Lower leg skin (tissue), 4 donors: ENCODE measurements at regions not wholly inside any gene's neighbourhood (a gene's known extent, or its start where the extent isn't known, plus 50 kb on each side); places are given as distances from the start of the nearest gene placed in this dataset.

ENCODE experiments used
- DNase-seq, 2 donors: peaks; one replicate each; pipeline ENCODE4 v3.0.0-alpha.2; 2019; ENCODE audit warnings: low spot score in 2 of 2
- H3K4me3 ChIP-seq: fragments of 200-600 bp; sonication (generic); 2 replicates; pipeline ENCODE4 v1.5.1; 2017; ENCODE audit warnings: mild to moderate bottlenecking, low read depth; ENCODE audit not compliant: poor library complexity, severe bottlenecking
- POLR2A ChIP-seq, 2 donors: fragments of 450-650 bp; IDR thresholded peaks; one replicate each; pipeline ENCODE4 v1.6.1; 2016 to 2017; ENCODE audit warnings: antibody characterized with exemption in 2 of 2, mild to moderate bottlenecking in 1 of 2, moderate library complexity in 1 of 2
- WGBS, 2 donors: methylation state at CpG; one replicate each; pipeline ENCODE4 v1.1.5; 2018; 5-methylcytosine and 5-hydroxymethylcytosine counted together
- intact Hi-C: fragments of 100-400 bp; cut with DNase I; formaldehyde crosslinking; loops from one replicate; pipeline ENCODE4 v1.15.0; 2023; ENCODE audit warnings: low total_unique reads
- TF ChIP-seq, protein P1 (sequence below), 3 donors: fragments of 450-650 bp; IDR thresholded peaks; one replicate each; pipeline ENCODE4 v1.5.1; 2016; ENCODE audit warnings: antibody characterized with exemption in 3 of 3, mild to moderate bottlenecking in 3 of 3, moderate library complexity in 2 of 3

DNA sequence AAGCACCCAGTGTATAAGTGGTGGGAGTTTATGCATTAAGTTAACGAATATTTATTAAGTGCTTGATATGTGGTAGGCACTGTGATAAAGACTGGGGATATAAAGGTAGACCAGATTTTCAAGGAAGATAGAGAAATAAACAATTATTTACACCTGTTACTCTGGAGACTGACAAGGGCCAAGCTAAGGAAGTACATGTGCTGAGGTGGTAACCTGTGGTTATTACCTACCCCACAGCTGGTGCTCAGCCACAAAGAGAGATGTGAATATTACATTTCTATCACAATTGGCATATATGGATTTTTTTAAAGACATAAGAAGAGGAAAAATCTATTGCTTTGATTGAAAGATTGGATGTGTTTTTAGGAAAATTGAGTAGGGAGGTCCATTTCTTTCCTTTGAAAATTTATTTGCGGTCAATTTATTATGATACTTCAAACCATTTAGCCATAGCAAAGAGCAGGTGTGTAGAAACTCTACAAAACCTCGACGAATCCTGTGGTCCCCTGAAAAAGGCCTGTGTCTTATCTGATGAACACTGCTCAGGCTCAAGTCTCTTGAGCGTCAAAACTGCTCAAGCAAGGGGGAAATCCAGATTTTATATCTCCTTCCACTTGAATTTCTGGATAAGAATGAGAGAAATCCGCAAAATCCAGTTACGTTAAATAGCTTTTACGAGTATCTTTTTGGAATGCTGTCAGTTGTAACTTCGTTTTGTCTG, 217.7 kb upstream of the HAND2 start:
- no peak overlapping the region for H3K4me3 ChIP-seq
- WGBS, 2 donors = 76 to 78% methylated on average over 9 of the region's 9 CpGs
- intact Hi-C loops = no loop called here
- DNase-seq = no peak
- TF ChIP-seq, protein P1, sequence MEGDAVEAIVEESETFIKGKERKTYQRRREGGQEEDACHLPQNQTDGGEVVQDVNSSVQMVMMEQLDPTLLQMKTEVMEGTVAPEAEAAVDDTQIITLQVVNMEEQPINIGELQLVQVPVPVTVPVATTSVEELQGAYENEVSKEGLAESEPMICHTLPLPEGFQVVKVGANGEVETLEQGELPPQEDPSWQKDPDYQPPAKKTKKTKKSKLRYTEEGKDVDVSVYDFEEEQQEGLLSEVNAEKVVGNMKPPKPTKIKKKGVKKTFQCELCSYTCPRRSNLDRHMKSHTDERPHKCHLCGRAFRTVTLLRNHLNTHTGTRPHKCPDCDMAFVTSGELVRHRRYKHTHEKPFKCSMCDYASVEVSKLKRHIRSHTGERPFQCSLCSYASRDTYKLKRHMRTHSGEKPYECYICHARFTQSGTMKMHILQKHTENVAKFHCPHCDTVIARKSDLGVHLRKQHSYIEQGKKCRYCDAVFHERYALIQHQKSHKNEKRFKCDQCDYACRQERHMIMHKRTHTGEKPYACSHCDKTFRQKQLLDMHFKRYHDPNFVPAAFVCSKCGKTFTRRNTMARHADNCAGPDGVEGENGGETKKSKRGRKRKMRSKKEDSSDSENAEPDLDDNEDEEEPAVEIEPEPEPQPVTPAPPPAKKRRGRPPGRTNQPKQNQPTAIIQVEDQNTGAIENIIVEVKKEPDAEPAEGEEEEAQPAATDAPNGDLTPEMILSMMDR (IDR thresholded peaks at IDR 0.05) = no peak
- TF ChIP-seq POLR2A (IDR thresholded peaks at IDR 0.05) = no peak

DNA sequence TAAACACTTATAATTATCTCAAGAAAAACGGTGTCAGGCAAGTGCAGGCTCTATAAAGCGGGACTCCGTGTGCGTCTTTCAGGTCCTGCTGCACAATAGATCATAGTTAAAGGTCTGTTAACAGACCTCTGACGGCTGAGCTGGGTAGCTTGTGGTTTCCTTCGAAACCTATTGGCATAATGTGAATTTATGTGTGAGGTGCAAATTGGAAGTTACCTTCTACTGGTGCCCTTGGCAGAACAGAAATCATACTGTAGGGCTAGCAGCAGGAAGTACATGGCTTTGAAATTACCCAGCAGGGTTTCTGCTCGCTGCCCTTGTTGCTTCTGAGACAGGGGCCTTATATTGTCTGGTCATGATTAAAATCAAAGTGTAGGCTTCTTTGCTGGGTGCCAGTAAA, 216.4 kb upstream of the HAND2 start:
- WGBS, 2 donors = 65 to 69% methylated on average over 7 of the region's 7 CpGs
- H3K4me3 ChIP-seq = no peak overlapping the region
- intact Hi-C loops = no loop called here
- no peak for DNase-seq
- TF ChIP-seq POLR2A (IDR thresholded peaks at IDR 0.05) = no peak
- TF ChIP-seq, protein P1 (IDR thresholded peaks at IDR 0.05) = no peak

DNA sequence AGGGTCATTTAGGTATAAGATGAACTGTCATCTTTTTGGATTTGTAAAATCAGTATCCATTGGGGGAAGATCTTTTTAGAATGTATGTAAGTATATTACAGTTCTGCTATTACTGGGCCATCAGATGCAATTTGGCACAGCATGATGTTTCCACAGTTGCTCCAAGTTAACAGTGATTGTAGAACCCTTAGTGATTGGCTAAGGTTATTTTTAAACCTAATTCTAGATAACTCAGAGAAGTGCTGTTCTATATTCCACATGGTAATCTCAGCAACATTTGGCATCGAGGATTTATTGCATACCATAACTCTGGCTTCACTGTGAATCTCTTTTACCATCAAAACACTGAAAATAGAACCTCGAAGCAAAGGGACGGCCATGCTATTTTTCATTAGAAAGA, 215.7 kb upstream of the HAND2 start:
- TF ChIP-seq, protein P1 (IDR thresholded peaks at IDR 0.05) = no peak
- TF ChIP-seq POLR2A (IDR thresholded peaks at IDR 0.05) = no peak
- no peak overlapping the region for H3K4me3 ChIP-seq
- intact Hi-C loops = no loop called here
- 76 to 85% methylated on average over 3 of the region's 3 CpGs for WGBS, 2 donors
- no peak for DNase-seq

DNA sequence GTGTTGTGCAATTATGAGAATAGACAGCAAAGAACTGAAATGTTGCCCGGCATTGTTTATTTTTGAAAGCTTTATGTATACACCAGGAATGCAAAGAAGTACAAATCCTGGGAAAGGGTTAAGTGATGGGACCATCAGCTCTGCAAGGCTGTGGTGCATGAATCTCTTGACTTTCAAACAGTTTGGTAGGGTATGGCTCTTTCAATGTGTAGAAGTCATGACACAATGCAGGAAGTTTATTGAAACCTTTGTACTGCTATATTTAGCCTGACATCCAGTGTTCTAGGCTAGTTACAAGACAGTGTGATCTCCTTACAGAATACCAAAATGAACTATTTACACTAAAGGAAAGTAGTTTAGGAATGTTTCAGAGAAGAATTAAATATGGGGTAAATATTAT, 206.8 kb upstream of the HAND2 start:
- no peak overlapping the region for H3K4me3 ChIP-seq
- intact Hi-C loops = loop anchor here (5.0 kb wide), 1 partner anchor 1100 kb away; no protein-coding TSS in a partner anchor
- 87 to 89% methylated on average over 1 of the region's 1 CpG for WGBS, 2 donors
- DNase-seq = no peak
- no peak for TF ChIP-seq POLR2A (IDR thresholded peaks at IDR 0.05)
- TF ChIP-seq, protein P1 (IDR thresholded peaks at IDR 0.05) = no peak

DNA sequence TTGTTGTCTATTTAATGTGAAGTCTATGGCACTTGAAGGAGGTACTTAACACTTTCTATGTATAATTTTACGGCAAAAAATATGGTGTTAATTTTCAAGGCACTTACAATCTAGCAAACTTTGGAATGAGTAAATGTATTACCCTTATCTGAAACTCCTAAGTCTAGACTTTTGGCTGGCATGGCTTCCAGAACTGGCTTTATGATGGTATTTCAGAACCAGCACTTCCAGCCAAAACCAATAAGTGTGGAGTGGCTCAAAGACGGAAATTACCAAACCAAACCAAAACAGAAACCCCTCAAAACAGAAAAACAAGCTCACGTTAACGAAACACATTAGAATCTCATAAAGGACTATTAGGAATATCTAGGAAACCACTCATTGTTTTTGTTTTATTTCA, 205.6 kb upstream of the HAND2 start:
- intact Hi-C loops = loop anchor here (5.0 kb wide), 1 partner anchor 1102 kb away; no protein-coding TSS in a partner anchor
- whole genome bisulfite sequencing, 2 donors = 60 to 67% methylated on average over 4 of the region's 4 CpGs

More for the DNA sequence above, 205.6 kb upstream of the HAND2 start:
- H3K4me3 ChIP-seq = no peak overlapping the region
- DNase-seq = no peak
- TF ChIP-seq POLR2A (IDR thresholded peaks at IDR 0.05) = no peak
- TF ChIP-seq, protein P1 (IDR thresholded peaks at IDR 0.05) = no peak
